ENCODE measurements at regions not wholly inside any gene's neighbourhood (a gene's known extent, or its start where the extent isn't known, plus 50 kb on each side); places are given as distances from the start of the nearest gene placed in this dataset.

- Histone ChIP-seq H2BK120ac (ENCODE audit: low read depth, low read length) (no peak overlapping the region), H2BK5ac (ENCODE audit: low read length) (no peak overlapping the region), H2AFZ (ENCODE audit: low read length) (no peak overlapping the region), H3K36me3 (replicated peaks in 1 of 2; ENCODE audit: control insufficient read depth in 2 of 2, insufficient read depth in 2 of 2, low read length in 2 of 2) (no peaks in the 10 kb centered on the region), H3K18ac (ENCODE audit: low read length) (no peak overlapping the region), H3K14ac (ENCODE audit: low read length) (no peak overlapping the region), H4K91ac (ENCODE audit: low read depth, low read length, poor library complexity) (no peak overlapping the region), H2BK12ac (ENCODE audit: low read length) (no peak overlapping the region), H3K4me3 (ENCODE audit: low read length in 2 of 2) (no peak overlapping the region), H3K79me1 (ENCODE audit: low read depth, low read length) (no peaks in the 10 kb centered on the region), H3K4ac (ENCODE audit: low read length) (no peak overlapping the region), H3K4me2 (ENCODE audit: insufficient read depth, low read length, poor library complexity, severe bottlenecking) (no peak overlapping the region), H3K9me3 (replicated peaks in 1 of 2; ENCODE audit: control insufficient read depth in 2 of 2, insufficient read depth in 1 of 2, low read depth in 1 of 2, low read length in 2 of 2) (no peaks in the 10 kb centered on the region), H3K23ac (ENCODE audit: low read depth, low read length, poor library complexity) (no peak overlapping the region), H3K27ac (replicated peaks; ENCODE audit: low read length) (no peak overlapping the region), H4K8ac (ENCODE audit: low read depth, low read length) (no peak overlapping the region), H3K4me1 (ENCODE audit: control insufficient read depth in 2 of 2, insufficient read depth in 1 of 2, low read depth in 1 of 2, low read length in 2 of 2) (no peaks in the 10 kb centered on the region), H3K27me3 (ENCODE audit: control insufficient read depth in 3 of 3, insufficient read depth in 3 of 3, low read depth in 1 of 3, low read length in 3 of 3) (peaks cover 0 to 2% (median 0%) of the 10 kb centered on the region in 3 experiments), H3K9ac (ENCODE audit: low read depth, low read length, poor library complexity) (no peak overlapping the region), H2AK5ac (ENCODE audit: low read depth, low read length) (no peak overlapping the region), H2BK15ac (ENCODE audit: low read length) (no peak overlapping the region)
- no peak for DNase-seq (ENCODE audit: low spot score)
- no CpG with 5 or more reads among the region's 6 CpGs for WGBS, 2 donors (ENCODE audit: extremely low coverage in 2 of 2, insufficient read length in 2 of 2, insufficient replicate concordance in 1 of 2)
Measured at GRCh38 chr6:106832766-106833510, 141.6 kb downstream of the CD24 start.

DNA sequence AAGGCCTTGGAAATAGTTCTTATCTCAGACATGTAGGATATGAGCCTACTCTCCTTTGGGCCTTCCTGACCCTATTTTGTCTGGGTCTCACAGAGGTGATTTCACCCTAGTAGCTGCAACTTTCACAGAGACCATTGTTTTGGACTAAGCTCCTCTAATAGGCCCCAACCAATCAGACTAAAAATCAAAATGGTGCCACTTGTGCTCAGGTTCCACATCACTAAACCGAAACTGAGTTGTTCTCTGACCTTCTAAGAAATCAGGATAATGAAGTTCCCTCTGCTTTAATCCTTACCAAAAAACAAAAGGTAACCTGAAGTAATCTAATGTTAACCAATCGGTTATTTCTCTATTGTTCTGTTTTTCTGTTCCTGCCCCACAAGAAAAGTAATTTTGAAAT lies 143.6 kb downstream of the CD24 start:
- Histone ChIP-seq H4K91ac (ENCODE audit: low read depth, low read length, poor library complexity) (no peak overlapping the region), H3K4ac (ENCODE audit: low read length) (no peak overlapping the region), H3K79me1 (ENCODE audit: low read depth, low read length) (no peaks in the 10 kb centered on the region), H3K27me3 (ENCODE audit: control insufficient read depth in 3 of 3, insufficient read depth in 3 of 3, low read depth in 1 of 3, low read length in 3 of 3) (peaks cover 0 to 2% (median 0%) of the 10 kb centered on the region in 3 experiments), H3K27ac (replicated peaks; ENCODE audit: low read length) (no peak overlapping the region), H3K9me3 (replicated peaks in 1 of 2; ENCODE audit: control insufficient read depth in 2 of 2, insufficient read depth in 1 of 2, low read depth in 1 of 2, low read length in 2 of 2) (no peaks in the 10 kb centered on the region), H3K18ac (ENCODE audit: low read length) (no peak overlapping the region), H2BK5ac (ENCODE audit: low read length) (no peak overlapping the region), H3K4me2 (ENCODE audit: insufficient read depth, low read length, poor library complexity, severe bottlenecking) (no peak overlapping the region), H4K8ac (ENCODE audit: low read depth, low read length) (no peak overlapping the region), H3K36me3 (replicated peaks in 1 of 2; ENCODE audit: control insufficient read depth in 2 of 2, insufficient read depth in 2 of 2, low read length in 2 of 2) (no peaks in the 10 kb centered on the region), H2BK12ac (ENCODE audit: low read length) (no peak overlapping the region), H2AK5ac (ENCODE audit: low read depth, low read length) (no peak overlapping the region), H3K9ac (ENCODE audit: low read depth, low read length, poor library complexity) (no peak overlapping the region), H3K4me1 (ENCODE audit: control insufficient read depth in 2 of 2, insufficient read depth in 1 of 2, low read depth in 1 of 2, low read length in 2 of 2) (no peaks in the 10 kb centered on the region), H3K23ac (ENCODE audit: low read depth, low read length, poor library complexity) (no peak overlapping the region), H3K4me3 (ENCODE audit: low read length in 2 of 2) (no peak overlapping the region), H2AFZ (ENCODE audit: low read length) (no peak overlapping the region), H2BK120ac (ENCODE audit: low read depth, low read length) (no peak overlapping the region), H3K14ac (ENCODE audit: low read length) (no peak overlapping the region), H2BK15ac (ENCODE audit: low read length) (no peak overlapping the region)
- no CpG with 5 or more reads among the region's 2 CpGs for WGBS, 2 donors (ENCODE audit: extremely low coverage in 2 of 2, insufficient read length in 2 of 2, insufficient replicate concordance in 1 of 2)
- no peak for DNase-seq (ENCODE audit: low spot score)

- H2BK15ac ChIP-seq (ENCODE audit: low read length) = no peak overlapping the region
- no CpG with 5 or more reads among the region's 4 CpGs for WGBS, 2 donors (ENCODE audit: extremely low coverage in 2 of 2, insufficient read length in 2 of 2, insufficient replicate concordance in 1 of 2)
- H3K23ac ChIP-seq (ENCODE audit: low read depth, low read length, poor library complexity) = no peak overlapping the region
- no peak overlapping the region for H2AK5ac ChIP-seq (ENCODE audit: low read depth, low read length)
- H3K4me2 ChIP-seq (ENCODE audit: insufficient read depth, low read length, poor library complexity, severe bottlenecking) = no peak overlapping the region
- H3K9ac ChIP-seq (ENCODE audit: low read depth, low read length, poor library complexity) = no peak overlapping the region
- H3K27me3 ChIP-seq (ENCODE audit: control insufficient read depth in 3 of 3, insufficient read depth in 3 of 3, low read depth in 1 of 3, low read length in 3 of 3) = peaks cover 0 to 2% (median 0%) of the 10 kb centered on the region in 3 experiments
- no peak overlapping the region for H2BK5ac ChIP-seq (ENCODE audit: low read length)
- H4K8ac ChIP-seq (ENCODE audit: low read depth, low read length) = no peak overlapping the region
- H4K91ac ChIP-seq (ENCODE audit: low read depth, low read length, poor library complexity) = no peak overlapping the region
- no peaks in the 10 kb centered on the region for H3K79me1 ChIP-seq (ENCODE audit: low read depth, low read length)
- H3K18ac ChIP-seq (ENCODE audit: low read length) = no peak overlapping the region
- H3K4ac ChIP-seq (ENCODE audit: low read length) = no peak overlapping the region
- no peak overlapping the region for H3K4me3 ChIP-seq (ENCODE audit: low read length in 2 of 2)
- no peaks in the 10 kb centered on the region for H3K4me1 ChIP-seq (ENCODE audit: control insufficient read depth in 2 of 2, insufficient read depth in 1 of 2, low read depth in 1 of 2, low read length in 2 of 2)
- H2BK120ac ChIP-seq (ENCODE audit: low read depth, low read length) = no peak overlapping the region
- H2AFZ ChIP-seq (ENCODE audit: low read length) = no peak overlapping the region
- H3K14ac ChIP-seq (ENCODE audit: low read length) = no peak overlapping the region
- no peak for DNase-seq (ENCODE audit: low spot score)
- H3K9me3 ChIP-seq (replicated peaks in 1 of 2; ENCODE audit: control insufficient read depth in 2 of 2, insufficient read depth in 1 of 2, low read depth in 1 of 2, low read length in 2 of 2) = no peaks in the 10 kb centered on the region
- H3K27ac ChIP-seq (replicated peaks; ENCODE audit: low read length) = no peak overlapping the region
- H3K36me3 ChIP-seq (replicated peaks in 1 of 2; ENCODE audit: control insufficient read depth in 2 of 2, insufficient read depth in 2 of 2, low read length in 2 of 2) = no peaks in the 10 kb centered on the region
- H2BK12ac ChIP-seq (ENCODE audit: low read length) = no peak overlapping the region
Measured at GRCh38 chr6:106829451-106829850, 145.1 kb downstream of the CD24 start.

- Histone ChIP-seq H4K8ac (ENCODE audit: low read depth, low read length) (no peak overlapping the region), H2BK12ac (ENCODE audit: low read length) (no peak overlapping the region), H3K4me3 (ENCODE audit: low read length in 2 of 2) (no peak overlapping the region), H3K27ac (replicated peaks; ENCODE audit: low read length) (no peak overlapping the region), H3K27me3 (ENCODE audit: control insufficient read depth in 3 of 3, insufficient read depth in 3 of 3, low read depth in 1 of 3, low read length in 3 of 3) (no peaks in the 10 kb centered on the region), H4K91ac (ENCODE audit: low read depth, low read length, poor library complexity) (no peak overlapping the region), H3K4me1 (ENCODE audit: control insufficient read depth in 2 of 2, insufficient read depth in 1 of 2, low read depth in 1 of 2, low read length in 2 of 2) (no peaks in the 10 kb centered on the region), H3K79me1 (ENCODE audit: low read depth, low read length) (no peaks in the 10 kb centered on the region), H2AFZ (ENCODE audit: low read length) (no peak overlapping the region), H3K9ac (ENCODE audit: low read depth, low read length, poor library complexity) (no peak overlapping the region), H3K9me3 (replicated peaks in 1 of 2; ENCODE audit: control insufficient read depth in 2 of 2, insufficient read depth in 1 of 2, low read depth in 1 of 2, low read length in 2 of 2) (no peaks in the 10 kb centered on the region), H2BK120ac (ENCODE audit: low read depth, low read length) (no peak overlapping the region), H3K23ac (ENCODE audit: low read depth, low read length, poor library complexity) (no peak overlapping the region), H2BK5ac (ENCODE audit: low read length) (no peak overlapping the region), H2BK15ac (ENCODE audit: low read length) (no peak overlapping the region), H3K14ac (ENCODE audit: low read length) (no peak overlapping the region), H3K36me3 (replicated peaks in 1 of 2; ENCODE audit: control insufficient read depth in 2 of 2, insufficient read depth in 2 of 2, low read length in 2 of 2) (no peaks in the 10 kb centered on the region), H3K4me2 (ENCODE audit: insufficient read depth, low read length, poor library complexity, severe bottlenecking) (no peak overlapping the region), H3K4ac (ENCODE audit: low read length) (no peak overlapping the region), H2AK5ac (ENCODE audit: low read depth, low read length) (no peak overlapping the region), H3K18ac (ENCODE audit: low read length) (no peak overlapping the region)
- no peak for DNase-seq (ENCODE audit: low spot score)
- no CpG with 5 or more reads among the region's 3 CpGs for WGBS, 2 donors (ENCODE audit: extremely low coverage in 2 of 2, insufficient read length in 2 of 2, insufficient replicate concordance in 1 of 2)
Measured at GRCh38 chr6:106827081-106827480, 147.4 kb downstream of the CD24 start.

All from neuronal stem cell (in vitro differentiated cells).